WTC11 (cell line): ENCODE measurements at regions not wholly inside any gene's neighbourhood (a gene's known extent, or its start where the extent isn't known, plus 50 kb on each side); places are given as distances from the start of the nearest gene placed in this dataset.

Experiments
- CBFB ChIP-seq: sonication (generic); formaldehyde crosslinking; IDR thresholded peaks from 2 replicates; pipeline ENCODE4 v1.8.1; 2022; ENCODE audit warnings: mild to moderate bottlenecking, low read depth, missing genetic modification reagents
- CREB1 ChIP-seq: sonication (generic); formaldehyde crosslinking; IDR thresholded peaks from 2 replicates; pipeline ENCODE4 v1.8.0; 2023; ENCODE audit warnings: mild to moderate bottlenecking, missing genetic modification reagents
- NR2C2 ChIP-seq: sonication (generic); formaldehyde crosslinking; IDR thresholded peaks from 2 replicates; pipeline ENCODE4 v1.8.0; 2022; ENCODE audit warnings: mild to moderate bottlenecking, missing genetic modification reagents
- ZNF232 ChIP-seq: sonication (generic); formaldehyde crosslinking; IDR thresholded peaks from 2 replicates; pipeline ENCODE4 v1.8.0; 2022; ENCODE audit warnings: mild to moderate bottlenecking, missing genetic modification reagents
- TF ChIP-seq, protein P1 (sequence below): fragments of 200-600 bp; IDR thresholded peaks from 2 replicates; pipeline ENCODE4 v1.8.0; 2022; ENCODE audit warnings: antibody characterized with exemption
- TF ChIP-seq, protein P2 (sequence below): sonication (generic); formaldehyde crosslinking; IDR thresholded peaks from 2 replicates; pipeline ENCODE4 v1.8.0; 2023; ENCODE audit warnings: missing genetic modification reagents
- TF ChIP-seq, protein P3 (sequence below): sonication (generic); formaldehyde crosslinking; IDR thresholded peaks from 2 replicates; pipeline ENCODE4 v1.8.1; 2022; ENCODE audit warnings: low read depth, mild to moderate bottlenecking, moderate library complexity, missing genetic modification reagents, borderline replicate concordance
- TF ChIP-seq, protein P4 (sequence below): sonication (generic); formaldehyde crosslinking; IDR thresholded peaks from 2 replicates; pipeline ENCODE4 v1.8.0; 2022; ENCODE audit warnings: mild to moderate bottlenecking, missing genetic modification reagents
- TF ChIP-seq, protein P5 (sequence below): sonication (generic); formaldehyde crosslinking; IDR thresholded peaks from 2 replicates; pipeline ENCODE4 v1.8.1; 2022; ENCODE audit warnings: missing genetic modification reagents, borderline replicate concordance

DNA sequence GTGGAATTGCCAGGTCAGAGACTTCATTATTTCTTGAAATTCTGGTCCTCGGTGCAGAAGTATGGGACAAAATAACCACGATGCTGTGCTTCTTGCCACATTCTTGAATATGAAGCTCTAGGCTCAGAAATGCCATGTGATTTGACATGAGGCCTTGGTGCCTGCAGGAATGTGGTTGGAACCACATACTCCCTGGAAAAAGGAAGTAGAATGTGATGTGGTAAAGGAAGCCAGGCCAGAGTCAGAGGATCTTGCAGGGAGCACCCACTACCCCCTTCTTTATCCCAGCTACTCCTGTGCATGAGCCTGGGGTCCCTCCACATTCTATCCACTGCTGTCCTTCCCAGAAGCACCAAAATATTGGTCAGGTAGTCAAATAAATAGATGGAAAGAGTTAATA is 80.9 kb downstream of the FOXD1 start:
- TF ChIP-seq, protein P1, sequence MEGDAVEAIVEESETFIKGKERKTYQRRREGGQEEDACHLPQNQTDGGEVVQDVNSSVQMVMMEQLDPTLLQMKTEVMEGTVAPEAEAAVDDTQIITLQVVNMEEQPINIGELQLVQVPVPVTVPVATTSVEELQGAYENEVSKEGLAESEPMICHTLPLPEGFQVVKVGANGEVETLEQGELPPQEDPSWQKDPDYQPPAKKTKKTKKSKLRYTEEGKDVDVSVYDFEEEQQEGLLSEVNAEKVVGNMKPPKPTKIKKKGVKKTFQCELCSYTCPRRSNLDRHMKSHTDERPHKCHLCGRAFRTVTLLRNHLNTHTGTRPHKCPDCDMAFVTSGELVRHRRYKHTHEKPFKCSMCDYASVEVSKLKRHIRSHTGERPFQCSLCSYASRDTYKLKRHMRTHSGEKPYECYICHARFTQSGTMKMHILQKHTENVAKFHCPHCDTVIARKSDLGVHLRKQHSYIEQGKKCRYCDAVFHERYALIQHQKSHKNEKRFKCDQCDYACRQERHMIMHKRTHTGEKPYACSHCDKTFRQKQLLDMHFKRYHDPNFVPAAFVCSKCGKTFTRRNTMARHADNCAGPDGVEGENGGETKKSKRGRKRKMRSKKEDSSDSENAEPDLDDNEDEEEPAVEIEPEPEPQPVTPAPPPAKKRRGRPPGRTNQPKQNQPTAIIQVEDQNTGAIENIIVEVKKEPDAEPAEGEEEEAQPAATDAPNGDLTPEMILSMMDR: no peak
- TF ChIP-seq NR2C2 (CRISPR knock-in tag) (no peak), ZNF232 (CRISPR knock-in tag) (no peak), CREB1 (CRISPR knock-in tag) (no peak), CBFB (CRISPR knock-in tag) (no peak)
- TF ChIP-seq, protein P2, sequence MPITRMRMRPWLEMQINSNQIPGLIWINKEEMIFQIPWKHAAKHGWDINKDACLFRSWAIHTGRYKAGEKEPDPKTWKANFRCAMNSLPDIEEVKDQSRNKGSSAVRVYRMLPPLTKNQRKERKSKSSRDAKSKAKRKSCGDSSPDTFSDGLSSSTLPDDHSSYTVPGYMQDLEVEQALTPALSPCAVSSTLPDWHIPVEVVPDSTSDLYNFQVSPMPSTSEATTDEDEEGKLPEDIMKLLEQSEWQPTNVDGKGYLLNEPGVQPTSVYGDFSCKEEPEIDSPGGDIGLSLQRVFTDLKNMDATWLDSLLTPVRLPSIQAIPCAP: no peak
- TF ChIP-seq, protein P3, sequence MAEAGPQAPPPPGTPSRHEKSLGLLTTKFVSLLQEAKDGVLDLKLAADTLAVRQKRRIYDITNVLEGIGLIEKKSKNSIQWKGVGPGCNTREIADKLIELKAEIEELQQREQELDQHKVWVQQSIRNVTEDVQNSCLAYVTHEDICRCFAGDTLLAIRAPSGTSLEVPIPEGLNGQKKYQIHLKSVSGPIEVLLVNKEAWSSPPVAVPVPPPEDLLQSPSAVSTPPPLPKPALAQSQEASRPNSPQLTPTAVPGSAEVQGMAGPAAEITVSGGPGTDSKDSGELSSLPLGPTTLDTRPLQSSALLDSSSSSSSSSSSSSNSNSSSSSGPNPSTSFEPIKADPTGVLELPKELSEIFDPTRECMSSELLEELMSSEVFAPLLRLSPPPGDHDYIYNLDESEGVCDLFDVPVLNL (CRISPR knock-in tag): no peak
- TF ChIP-seq, protein P4, sequence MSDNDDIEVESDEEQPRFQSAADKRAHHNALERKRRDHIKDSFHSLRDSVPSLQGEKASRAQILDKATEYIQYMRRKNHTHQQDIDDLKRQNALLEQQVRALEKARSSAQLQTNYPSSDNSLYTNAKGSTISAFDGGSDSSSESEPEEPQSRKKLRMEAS (CRISPR knock-in tag): no peak
- TF ChIP-seq, protein P5, sequence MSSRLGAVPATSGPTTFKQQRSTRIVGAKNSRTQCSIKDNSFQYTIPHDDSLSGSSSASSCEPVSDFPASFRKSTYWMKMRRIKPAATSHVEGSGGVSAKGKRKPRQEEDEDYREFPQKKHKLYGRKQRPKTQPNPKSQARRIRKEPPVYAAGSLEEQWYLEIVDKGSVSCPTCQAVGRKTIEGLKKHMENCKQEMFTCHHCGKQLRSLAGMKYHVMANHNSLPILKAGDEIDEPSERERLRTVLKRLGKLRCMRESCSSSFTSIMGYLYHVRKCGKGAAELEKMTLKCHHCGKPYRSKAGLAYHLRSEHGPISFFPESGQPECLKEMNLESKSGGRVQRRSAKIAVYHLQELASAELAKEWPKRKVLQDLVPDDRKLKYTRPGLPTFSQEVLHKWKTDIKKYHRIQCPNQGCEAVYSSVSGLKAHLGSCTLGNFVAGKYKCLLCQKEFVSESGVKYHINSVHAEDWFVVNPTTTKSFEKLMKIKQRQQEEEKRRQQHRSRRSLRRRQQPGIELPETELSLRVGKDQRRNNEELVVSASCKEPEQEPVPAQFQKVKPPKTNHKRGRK (CRISPR knock-in tag): no peak
